Fibroblast of upper back skin (primary cell): ENCODE measurements at regions not wholly inside any gene's neighbourhood (a gene's known extent, or its start where the extent isn't known, plus 50 kb on each side); places are given as distances from the start of the nearest gene placed in this dataset.
"Not testable (repeated sequence)": the region's sequence is repeated elsewhere in the genome, so short reads cannot be mapped to it uniquely, and the experiment has no call there.

Source experiments
- DNase-seq: peaks from one replicate; pipeline ENCODE4 v3.0.0-alpha.2; 2013

DNA sequence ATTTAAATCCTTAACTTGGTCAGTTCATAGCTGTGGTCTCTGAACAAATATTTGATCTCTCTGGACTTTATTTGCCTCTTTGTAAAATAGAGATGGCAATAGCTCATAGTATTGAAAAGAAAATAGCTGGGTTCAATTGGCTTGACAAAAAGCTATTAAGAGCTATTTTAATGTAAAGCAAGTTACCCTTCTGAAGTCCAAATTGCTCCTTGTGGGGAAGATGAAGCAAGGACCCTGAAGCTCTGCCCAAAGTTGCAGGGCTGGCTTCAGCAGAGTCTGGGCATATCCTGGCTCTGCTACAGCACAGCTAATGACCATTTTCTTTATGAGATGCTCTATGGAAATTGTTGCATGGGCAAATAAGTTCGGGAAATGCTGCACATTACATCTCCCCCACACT, 484.5 kb downstream of the TDRD3 start:
- no peak for DNase-seq

DNA sequence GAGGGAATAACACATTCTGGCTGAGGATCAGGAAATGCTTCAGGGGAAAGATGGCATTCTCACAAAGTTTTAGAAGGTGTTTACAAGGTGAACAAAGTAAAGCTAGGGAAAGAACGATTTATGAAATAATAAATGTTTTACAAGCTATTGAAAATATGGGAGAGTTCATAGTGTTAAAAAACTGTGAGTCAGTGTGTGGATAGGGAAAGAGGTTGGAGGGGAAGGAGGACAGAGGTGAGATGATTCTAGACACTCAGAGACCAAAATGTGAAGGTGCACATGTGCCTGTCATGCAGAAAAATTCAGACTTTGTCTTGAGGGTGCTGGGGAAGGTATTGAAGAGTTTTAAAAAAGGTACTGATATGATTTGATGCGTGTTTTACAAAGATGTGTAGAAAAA, 476.1 kb downstream of the TDRD3 start:
- DNase-seq, result no peak

DNA sequence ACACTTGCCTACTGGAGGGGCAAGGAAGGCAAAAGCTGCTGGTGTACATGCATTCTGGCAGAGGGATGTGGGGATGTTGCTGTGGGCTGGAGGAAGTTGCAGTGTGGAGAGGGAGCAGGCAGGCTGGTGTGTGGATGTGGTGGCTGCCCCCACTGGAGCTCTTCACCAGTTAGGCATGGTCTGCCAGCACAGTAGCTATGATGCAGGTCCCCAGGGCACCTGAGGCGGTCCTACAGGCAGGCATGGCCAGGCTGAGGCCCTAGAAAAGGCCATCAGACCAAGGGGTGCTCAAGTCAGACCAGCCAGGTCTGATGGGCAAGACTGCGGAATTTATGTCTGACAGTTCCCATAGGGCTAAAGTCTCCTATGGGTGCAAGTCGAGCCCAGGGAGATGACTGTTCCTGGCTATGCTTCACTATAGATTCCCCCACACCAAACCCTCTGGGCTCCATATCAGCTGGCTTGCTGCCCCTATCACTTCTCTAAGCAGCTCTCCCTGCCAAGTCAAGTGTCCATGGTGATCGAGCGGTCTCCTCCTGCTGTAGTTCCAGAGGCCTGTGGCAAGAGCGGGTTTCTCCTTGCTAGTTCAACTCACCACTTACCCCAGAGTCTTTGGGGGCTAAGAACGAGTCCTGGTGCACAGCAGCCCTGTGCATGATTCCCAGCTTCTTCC, 473.1 kb downstream of the TDRD3 start:
- no peak for DNase-seq

DNA sequence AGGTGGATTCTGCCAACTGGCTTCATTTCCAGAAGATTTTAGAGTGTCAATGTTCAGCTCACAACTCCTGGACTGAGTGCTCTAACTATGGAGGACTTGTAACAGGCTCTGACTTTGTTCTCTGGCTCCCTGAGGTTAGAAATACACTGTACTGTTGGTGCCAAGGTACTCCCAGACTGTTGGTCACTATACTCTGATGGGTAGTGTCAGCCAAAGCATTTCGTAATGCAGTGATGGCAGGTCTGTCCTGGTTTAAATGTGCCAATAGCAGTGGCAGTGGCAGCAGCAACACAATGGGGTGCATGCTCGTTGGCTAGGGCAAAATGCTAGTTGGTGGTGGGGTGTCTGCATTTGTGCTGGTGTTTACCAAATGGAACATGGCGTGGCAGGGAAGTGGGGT, 472.2 kb downstream of the TDRD3 start:
- no peak for DNase-seq

DNA sequence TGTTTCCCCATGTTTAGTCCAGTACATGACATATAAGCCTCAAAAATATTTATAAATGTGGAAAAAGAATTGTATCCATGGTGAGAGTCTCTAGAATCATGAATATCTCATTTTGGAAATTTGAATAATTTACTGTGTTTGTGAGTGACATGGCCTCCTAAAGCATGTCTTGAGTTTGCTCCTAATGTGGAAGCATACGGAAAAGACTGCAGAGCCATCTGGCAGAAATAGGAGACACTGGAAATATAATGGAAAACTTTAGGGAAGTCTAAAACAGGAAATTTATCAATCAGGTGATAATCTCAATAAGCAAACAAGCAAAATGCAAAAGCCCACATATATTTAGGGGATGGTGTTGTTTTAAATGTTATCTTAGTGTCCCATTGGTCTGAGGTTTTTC, 465.0 kb downstream of the TDRD3 start:
- no peak for DNase-seq

DNA sequence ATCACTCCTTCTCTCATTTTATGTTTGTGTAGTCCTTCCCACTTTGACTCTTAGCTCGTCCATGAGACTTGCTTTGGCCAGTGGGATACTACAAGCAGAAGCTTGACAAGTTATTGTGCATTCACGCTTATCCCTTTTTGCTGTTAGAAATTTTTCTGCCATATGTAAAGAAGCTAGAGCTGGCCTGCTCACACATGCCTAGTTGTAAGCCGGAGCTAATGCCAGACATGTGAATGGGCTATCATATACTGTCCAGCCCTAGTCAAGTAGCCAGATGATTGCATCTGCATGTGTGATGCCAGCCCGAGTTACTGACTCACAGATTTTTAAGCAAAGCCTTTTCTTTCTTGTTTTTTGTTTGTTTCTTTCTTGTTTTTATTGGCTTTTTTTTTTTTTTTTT, 460.7 kb downstream of the TDRD3 start:
- DNase-seq, result no peak

DNA sequence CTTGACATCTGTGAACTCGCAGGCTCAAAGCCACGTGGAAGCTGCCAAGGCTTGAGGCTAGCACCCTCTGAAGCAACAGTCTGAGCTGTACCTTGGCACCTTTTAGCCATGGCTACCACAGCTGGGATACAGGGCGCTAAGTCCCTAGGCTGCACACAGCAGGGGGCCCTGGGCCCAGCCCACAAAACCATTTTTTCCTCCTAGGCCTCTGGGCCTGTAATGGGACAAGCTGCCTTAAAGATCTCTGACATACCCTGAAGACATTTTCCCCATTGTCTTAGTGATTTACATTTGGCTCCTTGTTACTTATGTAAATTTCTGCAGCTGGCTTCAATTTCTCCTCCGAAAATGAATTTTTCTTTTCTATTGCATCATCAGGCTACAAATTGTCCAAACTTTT, 455.9 kb downstream of the TDRD3 start:
- DNase-seq, result no peak

DNA sequence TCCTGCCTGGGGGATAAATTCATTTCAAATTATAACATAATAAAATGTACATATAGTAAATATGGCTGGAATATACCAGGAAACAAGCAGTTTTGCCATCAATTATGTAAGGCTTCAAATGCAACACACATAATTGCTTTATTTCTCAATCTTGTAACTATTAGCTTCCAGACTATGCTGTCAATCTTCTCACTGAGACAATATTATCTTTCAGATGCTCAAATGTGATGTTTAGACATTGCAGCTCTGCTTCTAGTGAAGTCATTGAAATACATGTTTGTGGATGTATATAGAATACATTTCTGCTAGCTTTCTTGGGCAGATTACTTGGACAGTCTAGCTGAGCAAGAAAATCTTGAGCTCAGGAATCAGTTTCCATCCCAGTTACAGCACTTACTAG, 454.4 kb downstream of the TDRD3 start:
- DNase-seq, result no peak

DNA sequence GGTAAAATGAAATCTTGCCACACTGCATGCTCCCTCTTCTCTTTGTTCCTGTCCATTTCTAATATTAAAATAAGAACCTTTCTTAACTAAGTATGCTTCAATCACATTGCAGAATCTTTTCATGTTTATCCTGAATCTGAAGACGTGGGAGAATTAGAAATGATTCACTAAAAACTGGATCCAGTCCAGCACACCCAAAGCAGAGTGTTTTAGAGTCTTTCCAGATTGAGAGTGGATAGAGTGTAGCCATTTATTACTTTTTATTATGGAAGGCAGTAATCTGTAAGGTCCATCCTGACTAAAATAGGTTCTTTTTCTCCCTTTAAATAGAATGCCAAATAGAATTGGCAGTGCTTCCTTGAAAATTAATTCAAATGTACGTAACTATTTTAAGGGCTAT, 453.5 kb downstream of the TDRD3 start:
- no peak for DNase-seq

DNA sequence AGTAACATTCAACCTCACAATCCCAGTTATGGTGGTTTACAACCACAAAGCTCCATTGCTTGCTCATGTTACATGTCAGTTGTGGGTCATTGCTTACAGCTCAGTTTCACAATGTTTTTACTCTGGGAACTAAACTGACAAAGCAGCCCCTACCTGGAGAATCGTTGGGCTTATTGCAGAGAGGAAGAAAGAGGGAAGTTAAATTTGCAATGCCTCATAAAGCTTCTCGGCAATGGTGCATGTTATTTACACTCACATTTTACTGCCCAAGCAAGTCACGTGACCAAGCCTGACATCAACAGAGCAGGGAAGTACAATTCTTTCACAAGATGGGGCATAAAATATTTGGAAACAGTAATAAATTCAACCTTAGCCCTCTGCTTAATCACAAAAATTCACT, 441.6 kb downstream of the TDRD3 start:
- peak; percentile 42 for DNase-seq

DNA sequence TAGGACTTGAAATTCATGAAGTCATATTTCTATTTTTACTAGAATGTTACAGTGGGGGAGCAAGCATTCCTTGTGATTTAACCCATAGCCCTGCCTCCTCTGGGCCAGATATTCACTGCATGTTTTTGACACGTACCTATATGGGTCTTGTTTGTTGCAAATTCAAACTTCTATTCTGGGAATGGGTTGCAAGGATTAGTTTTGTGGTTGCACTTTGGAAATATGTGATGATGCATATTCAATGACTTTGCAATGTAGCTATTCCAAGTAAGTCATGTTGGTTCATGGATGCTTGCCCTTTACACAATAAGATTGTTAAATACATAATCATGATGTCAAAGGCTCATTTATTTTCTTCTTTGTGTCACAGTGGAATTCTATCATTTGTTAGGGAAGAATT, 440.8 kb downstream of the TDRD3 start:
- DNase-seq, result peak; percentile 77

DNA sequence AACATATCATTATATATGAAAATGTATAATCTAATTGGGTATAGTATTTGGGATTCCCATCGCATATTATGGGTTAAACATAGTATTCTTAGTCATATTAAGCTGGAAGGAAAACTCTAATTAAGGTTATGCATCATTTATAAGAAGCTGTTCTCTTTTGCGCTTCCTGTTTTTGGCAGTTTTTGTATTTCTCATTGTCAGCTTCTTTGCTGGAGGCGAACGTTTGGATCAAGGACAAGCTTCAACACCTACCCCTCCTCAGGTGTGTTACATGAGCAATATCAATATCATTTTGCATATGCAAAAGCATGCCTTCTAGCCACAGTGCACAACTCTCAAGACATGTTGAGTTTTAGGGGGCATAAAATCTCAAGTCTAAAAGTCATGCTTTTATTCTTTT, 439.8 kb downstream of the TDRD3 start:
- DNase-seq, result no peak

DNA sequence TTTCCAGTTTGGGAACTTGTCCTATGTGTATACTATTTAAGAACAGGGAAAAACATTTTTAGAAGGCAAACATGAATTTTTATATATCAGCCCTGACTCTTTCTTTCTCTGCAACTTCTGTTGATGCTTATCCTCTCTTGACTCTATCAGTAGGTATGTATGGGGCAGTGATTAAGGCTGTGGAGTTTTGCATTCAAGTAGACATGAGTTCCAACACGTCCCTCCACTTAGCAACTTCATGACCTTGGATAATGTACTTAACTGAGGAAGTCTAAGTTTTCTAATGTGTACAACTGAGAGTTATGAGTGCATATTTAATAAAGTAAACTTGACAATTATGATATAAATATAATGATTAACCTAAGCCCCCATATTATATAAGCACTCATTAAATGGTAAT, 414.6 kb downstream of the TDRD3 start:
- DNase-seq, result no peak

DNA sequence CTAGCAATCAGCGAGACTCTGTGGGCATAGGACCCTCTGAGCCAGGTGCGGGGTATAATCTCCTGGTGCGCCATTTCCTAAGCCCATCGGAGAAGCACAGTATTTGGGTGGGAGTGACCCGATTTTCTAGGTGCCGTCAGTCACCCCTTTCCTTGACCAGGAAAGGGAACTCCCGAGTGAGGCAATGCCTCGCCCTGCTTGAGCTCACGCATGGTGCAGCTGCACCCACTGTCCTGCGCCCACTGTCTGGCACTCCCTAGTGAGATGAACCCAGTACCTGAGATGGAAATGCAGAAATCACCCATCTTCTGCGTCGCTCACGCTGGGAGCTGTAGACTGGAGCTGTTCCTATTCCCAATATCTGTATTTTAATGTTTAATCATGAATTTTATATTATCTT, 408.6 kb downstream of the TDRD3 start:
- not testable (repeated sequence) for DNase-seq

DNA sequence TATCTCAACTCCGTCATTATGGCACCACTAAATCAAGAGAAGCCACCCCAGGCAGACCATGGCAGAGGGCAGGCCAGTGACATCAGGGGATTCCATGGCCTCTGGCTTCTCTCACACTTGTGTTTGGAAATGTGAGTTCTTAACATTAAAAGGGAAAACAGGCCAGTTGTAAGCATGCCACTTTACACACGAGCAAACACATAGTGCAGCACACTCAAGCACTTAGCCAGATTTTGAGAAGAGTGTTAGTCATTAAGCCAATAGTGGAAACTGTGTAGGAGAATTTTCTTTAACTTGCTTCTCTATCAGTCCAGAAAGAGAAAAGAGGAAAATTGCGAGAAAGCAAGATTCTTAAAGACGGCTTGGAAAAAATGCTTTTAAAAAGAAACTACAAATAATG, 401.5 kb downstream of the TDRD3 start:
- DNase-seq, result no peak

DNA sequence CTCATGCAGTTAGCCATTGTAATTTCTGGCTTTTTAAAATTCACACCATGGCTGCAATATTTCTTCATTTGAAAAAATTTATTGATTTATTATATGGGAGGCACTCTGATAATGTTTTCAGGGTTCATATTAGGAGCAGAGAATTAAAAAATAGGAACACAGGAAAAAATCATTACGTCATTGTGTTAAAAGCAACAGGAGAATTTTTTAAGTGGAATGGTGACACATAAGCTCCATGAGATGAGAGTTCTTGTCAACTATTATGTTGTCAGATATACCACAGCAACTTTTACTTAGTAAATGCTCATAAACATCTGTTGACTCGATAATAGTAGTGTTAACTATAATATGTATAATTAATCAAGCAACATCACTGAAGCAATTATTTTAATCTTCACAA, 400.1 kb downstream of the TDRD3 start:
- DNase-seq, result no peak

DNA sequence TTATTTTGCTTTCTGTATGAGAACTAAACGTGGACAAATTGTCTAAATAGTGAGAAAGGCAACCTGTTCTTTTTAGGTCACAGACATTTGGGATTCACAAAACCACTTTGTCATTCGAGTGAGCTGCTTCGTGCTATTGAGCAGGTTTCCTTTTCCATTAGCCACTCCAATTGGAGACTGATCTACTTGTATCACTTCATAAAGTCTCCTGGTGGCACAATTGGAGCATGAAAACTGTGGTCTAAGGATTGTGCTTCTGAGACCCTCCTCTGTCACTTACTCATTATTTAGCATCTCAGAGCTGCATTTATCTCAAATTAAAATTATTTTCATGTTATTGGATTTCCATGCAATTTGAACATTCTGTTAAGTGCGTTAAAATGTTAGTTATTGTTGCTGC, 397.7 kb downstream of the TDRD3 start:
- no peak for DNase-seq

DNA sequence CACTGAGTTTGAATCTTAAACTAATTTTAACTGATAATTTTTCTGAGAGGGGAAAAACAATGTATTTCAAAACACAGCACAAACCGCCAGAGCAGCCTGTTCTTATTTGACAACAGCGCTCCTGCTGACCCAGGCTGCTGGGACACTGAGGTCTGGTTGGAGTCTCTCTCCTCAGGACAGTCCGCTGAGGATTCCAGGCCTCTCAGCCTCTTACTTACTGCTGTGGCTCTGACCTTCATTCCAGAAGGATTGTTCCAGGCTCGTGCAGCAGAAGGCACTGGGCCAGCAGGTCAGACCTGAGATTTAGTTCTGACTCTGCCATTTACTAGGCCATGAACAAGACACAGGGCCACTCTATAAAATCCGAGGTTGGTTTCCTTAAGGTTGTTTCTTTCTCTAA, 393.6 kb downstream of the TDRD3 start:
- DNase-seq, result no peak

DNA sequence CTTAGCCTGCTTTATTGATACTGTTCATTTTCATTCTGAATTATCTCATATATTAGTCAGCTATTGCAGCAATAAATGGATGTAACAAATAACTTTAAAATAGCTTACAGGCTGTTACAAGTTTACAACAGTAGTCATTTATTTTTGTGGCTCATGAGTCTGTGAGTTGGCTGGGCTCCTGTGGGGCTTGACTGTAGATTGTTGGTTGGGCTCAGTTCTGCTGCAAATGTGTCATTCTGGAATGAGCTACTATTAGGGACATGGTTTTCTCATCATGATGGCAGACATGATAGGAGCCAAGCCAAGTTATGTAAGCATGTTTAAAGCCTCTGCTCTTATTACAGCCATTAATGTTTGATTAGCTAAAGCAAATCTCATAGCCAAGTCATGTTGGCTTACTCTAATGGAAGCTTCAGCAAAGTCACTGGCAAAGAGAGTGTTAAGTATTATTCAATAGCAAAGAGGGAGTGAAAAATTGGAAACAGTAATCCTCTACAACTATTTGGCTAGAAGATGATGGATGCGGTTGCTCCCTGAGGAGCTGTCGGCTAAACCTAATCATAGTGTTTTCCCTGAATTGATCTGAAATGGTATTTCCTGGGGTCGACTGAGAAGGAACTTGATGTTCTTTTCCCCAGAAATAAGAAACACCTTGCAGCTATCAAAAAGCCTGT, 391.3 kb downstream of the TDRD3 start:
- DNase-seq, result peak; percentile 60

DNA sequence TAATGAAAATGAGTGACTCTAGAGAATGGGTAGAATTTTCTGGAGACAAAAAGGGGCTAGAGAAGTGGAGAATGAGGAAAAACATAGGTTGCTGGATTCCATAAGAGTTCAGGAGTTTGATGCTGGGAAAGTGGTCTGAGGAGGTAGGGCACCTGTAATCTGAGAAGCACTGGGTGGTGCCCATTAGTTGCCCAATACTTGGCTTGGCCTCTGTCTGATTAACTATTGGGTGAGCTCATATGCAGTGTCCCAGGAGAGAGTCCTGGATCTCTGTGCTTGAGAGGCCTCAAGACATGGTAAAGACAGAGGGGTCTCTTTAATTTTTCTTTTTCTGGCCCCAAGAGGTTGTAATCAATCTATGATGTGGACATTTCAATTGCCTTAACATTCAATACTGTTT, 390.1 kb downstream of the TDRD3 start:
- DNase-seq, result no peak

DNA sequence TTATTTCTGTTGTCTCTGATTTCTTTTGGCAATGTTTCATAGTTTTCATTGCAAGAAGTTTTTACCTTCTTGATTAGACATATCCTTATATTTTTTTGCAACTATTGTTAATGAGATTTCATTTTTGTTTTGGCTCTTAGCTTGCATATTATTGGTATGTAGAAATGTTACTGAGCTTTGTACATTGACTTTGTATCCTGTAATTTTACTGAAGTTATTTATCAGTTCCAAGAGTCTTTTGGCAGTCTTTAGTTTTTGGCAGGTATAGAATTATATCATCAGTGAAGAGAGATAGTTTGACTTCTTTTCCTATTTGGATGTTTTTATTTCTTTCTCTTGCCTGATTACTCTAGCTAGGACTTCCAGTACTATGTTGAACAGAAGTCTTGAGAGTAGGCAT, 375.7 kb downstream of the TDRD3 start:
- DNase-seq, result no peak

DNA sequence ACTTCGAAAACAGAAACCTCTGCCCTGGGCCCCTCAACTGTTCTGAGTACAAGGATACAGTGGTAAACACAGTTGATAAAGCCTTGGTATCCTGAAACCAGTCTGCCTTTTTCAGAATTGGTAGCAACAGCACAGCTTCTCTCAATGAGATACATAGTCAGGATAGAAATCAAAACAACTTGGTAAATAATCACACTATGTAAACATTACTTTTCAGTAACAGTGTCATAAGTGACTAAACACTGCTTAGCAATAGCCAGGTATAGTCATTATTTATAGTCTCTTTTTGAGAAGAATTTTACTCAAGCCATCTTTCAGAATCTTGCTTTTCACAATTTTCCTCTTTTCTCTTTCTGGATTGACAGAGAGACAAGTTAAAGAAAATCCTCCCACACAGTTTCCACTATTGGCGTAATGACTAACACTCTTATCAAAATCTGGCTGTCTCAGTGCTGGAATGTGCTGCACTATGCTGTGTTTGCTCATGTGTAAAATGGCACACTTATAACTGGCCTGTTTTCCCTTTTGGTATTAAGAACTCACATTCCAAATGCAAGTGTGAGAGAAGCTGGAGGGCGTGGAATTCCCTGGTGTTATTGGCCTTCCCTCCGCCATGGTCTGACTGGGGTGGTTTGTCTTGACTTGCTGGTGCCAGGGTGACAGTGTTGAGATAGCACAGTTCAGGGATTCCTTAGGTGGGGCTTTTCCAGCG, 368.8 kb downstream of the TDRD3 start:
- no peak for DNase-seq

DNA sequence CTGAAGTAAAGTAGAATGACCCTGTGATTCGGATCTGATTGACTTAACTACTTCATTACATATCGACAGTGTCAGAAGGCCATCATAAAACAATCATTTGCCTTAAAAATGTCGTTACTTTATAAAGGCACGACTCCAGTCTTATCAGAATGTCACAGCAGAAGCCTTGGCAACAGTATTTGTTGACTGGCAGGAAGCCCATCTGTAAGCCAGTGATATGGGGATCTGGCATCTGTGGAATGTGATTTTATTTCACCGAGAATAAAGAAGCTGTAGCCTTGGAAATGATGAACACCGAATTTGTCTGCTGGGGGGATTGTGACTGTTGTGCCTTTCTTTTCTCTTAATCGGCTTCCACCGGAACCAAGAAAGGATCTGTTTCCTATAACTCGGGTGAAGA, 362.5 kb downstream of the TDRD3 start:
- peak; percentile 4 for DNase-seq

DNA sequence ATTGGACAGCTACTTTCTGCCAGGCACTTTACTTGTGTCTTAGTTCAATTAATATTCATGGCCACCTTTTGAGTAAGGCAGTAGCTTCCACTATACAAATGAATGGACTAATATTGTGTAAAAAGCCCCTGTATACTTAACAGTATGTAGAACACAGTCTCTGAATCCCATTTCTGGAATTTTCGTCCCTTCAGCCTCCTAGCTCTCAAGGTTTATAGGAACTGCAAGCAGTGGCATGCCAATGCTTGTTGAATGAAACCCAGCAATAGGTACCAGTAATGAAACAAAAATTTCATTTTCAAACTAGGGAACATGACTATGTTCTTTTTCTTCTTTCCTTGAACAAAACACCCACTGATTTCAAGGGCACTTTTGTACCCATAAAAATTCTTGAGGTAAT, 361.6 kb downstream of the TDRD3 start:
- no peak for DNase-seq
